ENCODE measurements at regions not wholly inside any gene's neighbourhood (a gene's known extent, or its start where the extent isn't known, plus 50 kb on each side); places are given as distances from the start of the nearest gene placed in this dataset.
A peak's percentile ranks its signal among the peaks of the same experiment; 100 is the strongest.

DNA sequence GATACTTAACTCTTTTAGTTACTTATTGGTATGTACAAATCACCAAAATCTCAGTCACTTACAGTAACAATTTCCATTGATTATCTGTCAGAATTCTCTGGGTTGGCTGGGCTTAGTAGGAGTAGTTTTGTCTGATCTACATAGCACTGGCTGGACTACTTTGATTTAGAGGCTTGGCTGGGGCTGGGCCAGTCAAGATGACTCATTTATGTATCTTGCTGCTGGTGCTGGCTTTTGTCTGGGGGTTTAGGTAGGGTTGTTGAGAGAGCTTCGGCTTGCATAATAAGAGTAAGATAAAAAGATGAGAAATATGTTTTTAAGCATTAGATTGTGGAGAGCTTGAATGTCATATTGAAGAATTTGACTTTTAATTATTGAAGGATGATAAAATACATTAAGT is 1093.7 kb downstream of the SLC6A15 start:
- Histone ChIP-seq H3K27ac (ENCODE audit: insufficient read depth, low read length) (no peak overlapping the region), H3K4me2 (ENCODE audit: low read depth, low read length) (no peak overlapping the region), H2AK9ac (replicated peaks; ENCODE audit: low read depth, low read length, poor library complexity) (no peak overlapping the region), H4K8ac (ENCODE audit: low read depth in 2 of 2, low read length in 2 of 2) (no peak overlapping the region), H3K4me3 (ENCODE audit: insufficient read depth, low read depth, low read length) (no peak overlapping the region), H3K56ac (ENCODE audit: extremely low read depth, insufficient read depth, low read length) (no peak overlapping the region), H3K79me1 (ENCODE audit: low read depth in 1 of 2, low read length in 2 of 2) (no peaks in the 10 kb centered on the region), H2BK20ac (ENCODE audit: low read depth, low read length) (no peak overlapping the region), H2AK5ac (ENCODE audit: low read depth, low read length) (no peak overlapping the region), H2BK5ac (ENCODE audit: low read depth, low read length, poor library complexity, severe bottlenecking) (no peak overlapping the region), H3K9ac (ENCODE audit: low read depth, low read length) (no peak overlapping the region), H3K23ac (ENCODE audit: low read depth, low read length) (no peak overlapping the region), H2BK15ac (ENCODE audit: low read depth, low read length) (no peak overlapping the region), H4K20me1 (ENCODE audit: insufficient read depth, low read length) (no peaks in the 10 kb centered on the region), H2BK120ac (ENCODE audit: low read depth, low read length) (no peak overlapping the region), H3K9me3 (ENCODE audit: control insufficient read depth, insufficient read depth, low read length) (no peaks in the 10 kb centered on the region), H4K5ac (ENCODE audit: low read depth, low read length) (no peak overlapping the region), H3K36me3 (ENCODE audit: control insufficient read depth, insufficient read depth, low read length) (no peaks in the 10 kb centered on the region), H3K4me1 (ENCODE audit: control insufficient read depth, insufficient read depth, low read length) (no peaks in the 10 kb centered on the region), H3K14ac (replicated peaks; ENCODE audit: low read depth, low read length) (no peak overlapping the region), H3K4ac (ENCODE audit: low read depth, low read length) (no peak overlapping the region), H4K91ac (ENCODE audit: insufficient read depth, low read depth, low read length) (no peak overlapping the region), H3K18ac (ENCODE audit: low read depth, low read length) (no peak overlapping the region), H3K9me1 (ENCODE audit: insufficient read depth, low read length) (no peaks in the 10 kb centered on the region), H2AFZ (replicated peaks; ENCODE audit: low read length, poor library complexity) (no peak overlapping the region), H3K27me3 (ENCODE audit: control insufficient read depth, insufficient read depth, low read length) (no peaks in the 10 kb centered on the region)
- intact Hi-C loops (cut with micrococcal nuclease) (no loop called here), in situ Hi-C loops (cut with MboI; ENCODE audit: low sequenced_read_pairs) (no loop called here), dilution Hi-C loops (cut with HindIII; ENCODE audit: low sequenced_read_pairs, unreplicated experiment) (no loop called here)
- TF ChIP-seq, protein P1, sequence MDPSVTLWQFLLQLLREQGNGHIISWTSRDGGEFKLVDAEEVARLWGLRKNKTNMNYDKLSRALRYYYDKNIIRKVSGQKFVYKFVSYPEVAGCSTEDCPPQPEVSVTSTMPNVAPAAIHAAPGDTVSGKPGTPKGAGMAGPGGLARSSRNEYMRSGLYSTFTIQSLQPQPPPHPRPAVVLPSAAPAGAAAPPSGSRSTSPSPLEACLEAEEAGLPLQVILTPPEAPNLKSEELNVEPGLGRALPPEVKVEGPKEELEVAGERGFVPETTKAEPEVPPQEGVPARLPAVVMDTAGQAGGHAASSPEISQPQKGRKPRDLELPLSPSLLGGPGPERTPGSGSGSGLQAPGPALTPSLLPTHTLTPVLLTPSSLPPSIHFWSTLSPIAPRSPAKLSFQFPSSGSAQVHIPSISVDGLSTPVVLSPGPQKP (IDR thresholded peaks at IDR 0.05; ENCODE audit: borderline replicate concordance, low read depth, low read length), result no peak
- WGBS, 2 experiments (ENCODE audit: extremely low coverage in 2 of 2, insufficient read length in 1 of 2), result no CpG with 5 or more reads among the region's 1 CpG
- POLR2A ChIA-PET (ENCODE audit: unreplicated experiment), result no interaction called here
- peak; percentile 60 for ATAC-seq (ENCODE audit: low read depth)
- CTCF ChIA-PET, result no interaction called here
- DNase-seq, result peak; percentile 31
- no TSS peak for BruUV-seq (replicated peaks)

All from IMR-90 (cell line).